Stimulated activated CD4-positive, alpha-beta T cell treated with anti-CD3 and anti-CD28 coated beads, Interleukin-1b, Interleukin-23, amount 100 ng/mL, for 4 hours (primary cell): ENCODE measurements at regions not wholly inside any gene's neighbourhood (a gene's known extent, or its start where the extent isn't known, plus 50 kb on each side); places are given as distances from the start of the nearest gene placed in this dataset.

ENCODE experiments used
- DNase-seq, 2 donors: peaks; one replicate each; pipeline ENCODE4 v3.0.0-alpha.2; 2020; ENCODE audit warnings: low read depth in 2 of 2

DNA sequence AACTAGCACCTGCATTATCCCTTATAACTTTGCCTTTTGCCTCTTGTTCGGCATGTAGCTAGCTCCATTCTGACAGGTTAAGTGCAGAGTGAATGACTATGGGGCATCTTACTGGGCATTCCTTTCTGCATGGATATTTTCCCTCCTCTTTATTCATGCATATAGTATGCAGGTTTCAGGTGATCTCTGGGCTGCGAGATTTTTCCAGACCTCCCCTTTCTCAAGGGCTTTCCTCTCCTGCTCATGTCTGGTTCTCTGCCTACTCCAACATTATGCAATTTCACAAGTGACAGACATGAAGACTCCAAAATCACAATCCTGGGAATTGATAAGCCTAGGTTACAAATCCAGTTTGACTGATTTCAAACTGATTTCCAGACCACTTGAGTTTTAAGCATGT lies 503.8 kb downstream of the NXPH1 start:
- DNase-seq = no peak

DNA sequence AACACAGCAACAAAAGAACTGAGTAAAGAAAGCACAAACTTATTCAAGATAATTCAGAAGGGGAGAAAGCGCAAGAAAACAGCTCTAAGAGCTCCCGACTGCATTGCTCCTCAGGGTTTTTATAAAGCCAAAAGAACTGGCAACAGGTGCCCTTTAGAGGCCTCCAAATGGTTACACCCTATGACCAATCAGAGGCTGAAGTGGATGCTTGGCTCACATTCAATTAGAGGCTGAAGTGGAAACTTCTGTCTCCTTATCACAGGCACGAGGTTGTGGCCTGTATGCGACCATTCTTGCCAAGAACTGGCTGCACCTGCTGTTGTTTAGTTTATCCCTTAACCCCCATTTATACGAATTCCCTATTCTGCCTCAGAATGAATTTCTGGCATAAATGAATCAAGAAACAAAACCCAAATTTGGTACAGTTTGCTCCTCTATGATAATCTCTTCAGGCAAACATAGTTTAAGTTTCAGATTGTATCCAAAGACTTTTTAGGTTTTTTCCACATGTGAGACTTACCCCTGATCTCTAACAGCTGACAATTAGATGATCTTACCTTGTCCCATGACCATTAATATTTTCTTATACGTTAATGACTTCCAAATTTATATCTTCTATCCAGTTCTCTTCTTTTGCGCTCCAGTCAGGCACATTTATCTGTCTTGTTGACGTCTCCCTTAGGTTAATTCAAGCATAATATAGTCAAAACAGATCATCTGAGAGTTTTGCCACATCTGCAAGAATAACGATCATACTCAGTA lies 504.8 kb downstream of the NXPH1 start:
- no peak for DNase-seq

DNA sequence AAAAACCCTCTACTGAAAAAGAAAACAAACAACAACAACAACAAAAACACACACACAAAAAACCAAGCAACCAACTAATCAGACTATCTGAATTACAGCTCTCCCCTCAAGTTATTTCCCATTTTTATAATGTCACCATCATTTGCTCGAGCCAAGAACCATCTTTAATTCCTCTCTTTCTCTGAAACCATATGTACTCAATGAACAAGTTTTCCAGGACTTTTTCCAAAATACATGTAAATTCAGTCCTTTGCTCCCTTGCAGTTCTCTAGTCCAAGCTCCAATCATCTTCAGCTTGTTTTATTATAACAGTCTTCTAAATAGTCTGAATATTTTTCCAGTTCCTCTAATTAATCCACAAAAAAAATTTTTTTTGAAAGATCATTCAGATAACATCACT lies 506.0 kb downstream of the NXPH1 start:
- no peak for DNase-seq

DNA sequence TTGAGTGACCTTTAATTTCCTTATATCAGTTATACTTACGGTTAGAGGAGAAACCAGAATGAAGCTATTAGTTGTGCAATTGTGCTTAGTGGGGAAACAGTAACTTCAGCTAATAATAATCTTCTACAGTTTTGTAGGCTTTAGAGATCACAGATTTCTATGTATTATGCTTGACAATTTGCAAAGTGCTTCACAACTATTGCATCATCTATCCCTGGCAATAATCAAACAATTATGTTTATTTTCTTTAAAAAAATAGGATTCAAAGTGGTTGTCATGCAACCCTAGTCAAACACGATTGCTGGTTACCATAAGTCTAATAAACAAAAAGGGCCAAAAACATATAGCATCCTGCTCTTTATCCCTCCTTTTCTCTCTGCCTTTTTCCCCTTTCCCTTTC lies 530.3 kb downstream of the NXPH1 start:
- no peak for DNase-seq

DNA sequence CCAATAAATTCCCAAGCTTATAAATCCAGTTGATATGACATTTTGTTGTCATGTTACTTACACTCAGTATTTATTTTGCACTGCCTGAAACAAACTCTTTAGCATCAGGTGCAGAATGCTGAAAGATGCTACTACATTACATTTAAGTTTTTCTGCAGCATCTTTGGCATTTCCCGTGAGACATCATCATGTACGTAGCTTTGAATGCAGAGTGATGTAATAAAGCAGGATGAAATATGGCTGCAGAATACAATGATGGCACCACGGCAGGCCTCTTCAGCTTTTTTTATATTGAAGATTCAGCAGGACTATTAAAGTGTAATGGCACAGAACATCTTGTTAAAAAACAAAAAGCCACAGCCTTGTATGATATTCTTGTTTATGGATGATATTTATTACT lies 531.8 kb downstream of the NXPH1 start:
- no peak for DNase-seq

DNA sequence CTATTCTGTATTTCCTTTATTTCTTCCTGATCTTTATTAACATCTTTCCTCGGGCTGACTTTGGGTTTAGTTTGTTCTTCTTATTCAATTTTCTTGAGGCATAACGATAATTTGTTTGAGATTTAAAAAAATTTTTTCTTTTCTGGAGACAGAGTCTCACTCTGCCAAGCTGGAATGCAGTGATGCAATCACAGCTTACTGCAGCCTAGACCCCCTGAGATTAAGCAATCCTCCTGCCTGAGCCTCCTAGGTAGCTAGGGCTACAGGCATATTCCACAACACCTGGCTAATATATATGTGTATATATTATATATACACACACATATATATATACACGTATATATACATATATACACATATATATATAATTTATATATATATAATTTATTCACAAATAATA lies 540.2 kb downstream of the NXPH1 start:
- no peak for DNase-seq

DNA sequence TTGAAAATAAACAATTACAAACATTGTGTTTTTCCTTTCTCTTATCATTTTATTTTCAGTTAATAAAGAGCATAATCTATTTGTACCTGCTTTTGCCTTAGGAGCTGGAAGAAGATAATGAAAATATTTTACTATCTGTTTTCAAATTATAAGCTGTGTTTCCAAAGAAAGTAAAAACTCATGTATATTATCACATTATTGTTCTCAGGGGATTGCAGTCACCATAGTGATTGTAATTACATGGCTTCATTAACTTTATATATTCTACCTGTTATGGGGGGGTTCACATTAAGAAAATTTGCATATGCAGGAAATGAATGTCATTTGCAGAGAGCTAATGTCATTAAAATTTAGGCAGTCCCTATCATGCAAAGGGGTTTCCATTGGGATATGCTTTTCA lies 542.3 kb downstream of the NXPH1 start:
- no peak for DNase-seq

DNA sequence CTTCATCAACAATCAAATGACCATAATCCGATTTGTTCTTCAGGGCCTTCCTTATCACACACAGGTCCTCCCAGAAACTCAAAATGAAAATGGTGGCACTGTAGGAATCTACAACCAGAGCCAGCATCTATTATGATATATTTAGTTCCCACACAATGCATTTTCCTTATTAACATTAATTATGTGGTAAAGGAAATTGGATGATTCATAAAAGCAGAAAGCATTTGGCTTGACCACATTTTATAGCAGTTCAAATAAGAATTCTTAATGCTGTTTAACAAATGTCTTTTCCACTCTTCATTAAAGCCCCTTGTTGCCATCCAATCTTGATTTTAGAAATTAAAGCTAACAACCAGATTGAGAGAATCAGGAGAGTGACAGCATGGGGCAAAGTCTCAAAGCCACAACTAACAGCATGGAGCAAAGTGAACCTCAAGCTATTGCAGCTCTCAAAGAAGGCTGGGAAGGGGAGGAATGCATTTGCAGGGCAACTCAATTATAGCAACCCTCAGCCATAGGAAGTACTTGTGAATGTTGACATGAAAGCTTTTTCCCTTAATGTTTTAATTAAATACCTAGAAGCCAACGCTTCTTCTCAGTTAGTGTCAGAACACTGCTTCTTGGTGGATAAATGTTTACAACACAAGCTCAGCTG lies 549.1 kb downstream of the NXPH1 start:
- DNase-seq = no peak

DNA sequence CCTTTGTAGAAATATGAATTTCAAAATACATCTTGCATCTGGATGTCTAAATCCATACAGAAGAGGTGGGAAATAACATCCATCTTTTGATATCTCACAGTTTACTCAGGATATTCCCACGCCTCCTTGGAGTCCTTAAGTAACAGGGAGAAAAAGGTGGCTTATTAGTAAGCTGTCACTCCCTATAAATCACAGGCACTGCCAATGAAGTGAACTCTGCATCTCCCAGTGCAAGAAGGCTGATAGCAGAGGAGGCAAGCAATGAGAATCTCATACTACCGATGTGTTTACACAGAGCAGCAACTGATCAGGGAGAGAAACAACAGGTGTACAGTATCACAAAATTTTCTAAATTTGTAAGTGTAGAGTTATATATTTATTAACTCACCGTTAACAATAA lies 551.8 kb downstream of the NXPH1 start:
- no peak for DNase-seq

DNA sequence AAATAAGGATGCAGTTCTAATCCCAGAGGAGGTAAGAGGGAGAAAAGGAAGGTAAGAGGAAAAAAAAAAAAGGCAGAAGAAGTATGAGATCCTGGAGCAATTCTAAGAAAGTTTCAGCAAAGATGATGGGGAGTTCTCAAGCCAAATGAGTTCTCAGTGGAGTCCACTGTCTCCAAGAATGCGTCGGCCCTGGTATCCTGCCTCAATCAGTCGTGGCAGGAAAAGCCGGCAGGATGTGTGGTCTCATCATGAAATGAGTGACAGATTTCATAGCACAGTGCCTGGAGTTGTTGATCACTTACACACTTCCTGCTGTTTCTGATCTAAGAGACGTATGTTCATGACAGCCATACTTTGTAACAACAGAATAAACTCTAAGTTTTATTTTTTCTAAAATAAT lies 554.9 kb downstream of the NXPH1 start:
- no peak for DNase-seq

DNA sequence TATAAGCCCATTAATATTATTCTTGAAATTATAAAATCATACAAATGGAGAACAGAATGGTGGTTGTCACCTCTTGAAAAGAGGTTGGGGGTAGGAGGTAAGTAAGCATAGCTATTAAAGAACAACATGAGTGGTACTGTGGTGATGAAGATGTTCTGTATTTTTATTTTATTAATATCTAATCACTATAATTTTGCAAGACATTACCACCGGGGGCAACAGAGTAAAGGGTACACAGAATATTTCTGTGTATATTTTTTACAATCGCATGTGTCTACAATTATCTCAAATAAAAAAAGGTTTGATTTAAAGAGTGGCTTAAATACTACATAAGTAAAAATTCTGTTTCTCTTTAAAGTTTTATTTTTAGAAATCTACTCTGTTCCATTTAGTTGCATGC lies 557.8 kb downstream of the NXPH1 start:
- no peak for DNase-seq

DNA sequence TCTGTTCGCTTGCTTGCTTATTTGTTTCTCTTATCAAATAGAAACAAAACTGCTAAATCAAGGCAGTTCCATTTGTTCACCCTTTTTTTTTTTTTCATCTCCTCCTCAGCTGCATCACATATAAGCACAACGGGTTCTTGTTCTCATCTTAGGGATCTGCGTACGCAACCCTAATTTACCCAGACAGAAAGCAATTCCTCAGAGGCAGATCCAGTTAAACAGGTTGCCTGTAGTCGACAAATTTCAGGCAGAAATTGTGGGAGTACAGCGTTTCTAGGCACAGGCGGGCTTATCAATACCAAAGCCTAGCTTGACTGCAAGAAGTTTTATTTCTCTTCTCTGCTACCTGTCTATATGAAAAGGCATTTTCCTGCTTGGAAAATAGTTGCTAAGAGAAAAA lies 565.4 kb downstream of the NXPH1 start:
- no peak for DNase-seq

DNA sequence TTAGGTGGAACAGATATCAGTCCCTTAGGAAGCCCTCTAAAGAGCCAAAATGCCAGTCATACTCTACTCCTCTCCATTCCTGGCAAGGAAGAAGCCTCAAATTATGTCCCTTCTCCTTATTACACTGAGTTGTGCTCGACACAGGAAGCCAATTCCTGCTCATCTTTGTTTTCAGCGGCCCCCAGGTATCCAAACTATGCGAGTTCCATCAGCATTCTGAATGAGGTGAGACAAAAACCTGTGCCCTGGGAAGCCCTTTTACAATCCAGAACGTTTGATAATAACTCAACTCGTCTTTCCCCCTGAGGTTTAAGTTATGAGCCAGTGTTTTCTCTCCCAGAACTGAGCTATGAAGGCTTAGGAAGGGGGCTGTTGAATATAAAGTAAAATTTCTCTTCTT lies 580.5 kb downstream of the NXPH1 start:
- DNase-seq = no peak

DNA sequence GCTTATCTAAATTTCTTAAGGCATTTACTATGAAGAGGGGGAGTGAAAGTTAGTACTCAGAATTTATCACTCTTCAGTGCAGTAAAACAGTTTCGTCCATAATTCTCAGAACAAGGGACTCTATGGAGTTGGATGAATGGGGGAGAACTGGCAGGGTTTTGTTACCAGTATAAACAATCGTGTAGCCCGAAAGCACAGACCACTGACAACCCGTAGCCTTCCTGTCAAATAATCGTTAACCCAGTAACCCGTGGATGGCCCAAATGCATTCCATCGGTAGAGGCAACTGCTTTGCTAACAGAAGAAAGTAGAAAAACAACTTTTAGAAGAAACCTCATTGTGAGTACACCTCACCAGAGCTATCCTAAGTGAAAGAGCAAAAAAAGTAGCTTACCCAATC lies 583.9 kb downstream of the NXPH1 start:
- no peak for DNase-seq

DNA sequence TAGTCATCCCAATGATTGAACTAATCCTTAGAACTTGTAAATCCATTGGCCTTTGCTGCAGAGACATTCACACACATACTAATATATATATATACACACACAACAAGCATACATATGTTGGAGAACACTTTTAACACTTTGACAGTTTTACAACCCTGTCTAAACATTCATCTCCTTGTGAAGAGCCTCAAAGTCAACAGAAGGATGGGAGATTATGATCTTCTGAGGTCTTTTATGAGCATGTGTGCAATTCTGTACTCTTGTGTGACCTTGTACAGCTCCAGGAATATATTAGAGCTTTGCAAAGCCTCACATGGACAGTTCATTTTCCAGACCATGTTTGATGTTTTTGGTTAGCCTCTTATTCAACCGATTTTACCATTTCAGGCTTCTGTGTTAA lies 589.0 kb downstream of the NXPH1 start:
- no peak for DNase-seq

DNA sequence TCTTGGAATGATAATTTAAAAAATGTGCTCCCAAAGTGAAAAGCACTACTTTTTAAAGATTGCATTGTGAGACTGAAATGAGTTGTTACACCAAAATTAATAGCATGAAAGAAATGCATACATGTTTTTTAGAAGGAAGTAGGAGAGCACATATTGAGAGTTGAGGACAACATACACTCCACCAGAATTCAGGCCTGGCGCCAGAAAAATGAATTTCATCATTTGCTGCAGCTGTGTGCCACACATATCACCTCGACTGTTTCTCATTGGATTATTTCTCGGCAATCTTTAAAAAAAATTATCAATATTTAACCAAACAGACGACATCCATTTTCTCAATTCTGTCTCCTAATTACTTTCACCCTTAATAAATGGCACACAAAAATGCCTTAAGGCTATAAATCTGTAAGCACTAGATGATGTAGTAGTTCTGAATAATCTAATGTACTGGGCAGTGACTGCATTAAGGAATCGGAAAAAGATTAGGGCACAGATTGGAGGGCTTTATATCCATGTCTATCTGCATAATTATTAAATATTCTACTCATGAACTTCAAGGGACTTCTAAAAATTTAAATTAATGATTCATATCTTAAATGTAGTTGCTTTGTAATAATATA lies 590.4 kb downstream of the NXPH1 start:
- DNase-seq = no peak

DNA sequence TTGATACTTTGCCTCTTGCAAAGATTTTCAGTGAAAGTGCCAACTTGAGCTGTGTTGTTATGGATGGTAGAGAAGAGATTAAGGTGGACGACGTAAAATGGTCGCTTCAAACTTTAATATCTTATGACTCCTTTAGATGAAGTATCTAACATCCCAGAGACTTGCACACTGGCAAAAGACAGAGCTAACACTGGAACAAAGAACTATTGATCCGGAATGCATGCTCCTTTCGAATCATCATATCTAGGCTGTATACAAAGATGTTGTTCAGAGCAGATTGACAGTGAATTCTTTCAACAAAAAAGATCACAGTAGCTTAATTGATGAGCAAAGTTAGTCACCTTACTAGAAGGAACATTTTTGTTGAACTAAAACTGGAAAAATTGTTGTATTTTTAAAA lies 592.7 kb downstream of the NXPH1 start:
- DNase-seq = no peak

DNA sequence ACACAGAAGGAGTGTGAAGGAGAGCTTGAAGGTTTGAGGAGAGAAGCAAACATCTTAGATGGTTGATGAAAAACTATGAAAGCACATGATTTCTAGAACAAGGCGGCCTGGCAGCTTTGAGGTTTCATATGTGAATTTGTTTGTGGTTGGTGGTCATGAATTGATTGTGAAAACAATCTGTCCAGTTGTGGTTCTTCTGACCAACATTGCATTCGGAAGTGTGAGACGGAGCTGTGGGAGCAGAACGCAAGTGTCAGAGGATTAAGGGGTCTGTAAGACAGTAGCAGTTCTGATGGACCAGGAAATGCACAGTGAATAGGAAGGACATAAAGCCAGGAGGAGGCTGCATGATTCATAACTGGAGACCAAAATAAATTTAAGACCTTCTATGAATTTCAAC lies 594.6 kb downstream of the NXPH1 start:
- no peak for DNase-seq

DNA sequence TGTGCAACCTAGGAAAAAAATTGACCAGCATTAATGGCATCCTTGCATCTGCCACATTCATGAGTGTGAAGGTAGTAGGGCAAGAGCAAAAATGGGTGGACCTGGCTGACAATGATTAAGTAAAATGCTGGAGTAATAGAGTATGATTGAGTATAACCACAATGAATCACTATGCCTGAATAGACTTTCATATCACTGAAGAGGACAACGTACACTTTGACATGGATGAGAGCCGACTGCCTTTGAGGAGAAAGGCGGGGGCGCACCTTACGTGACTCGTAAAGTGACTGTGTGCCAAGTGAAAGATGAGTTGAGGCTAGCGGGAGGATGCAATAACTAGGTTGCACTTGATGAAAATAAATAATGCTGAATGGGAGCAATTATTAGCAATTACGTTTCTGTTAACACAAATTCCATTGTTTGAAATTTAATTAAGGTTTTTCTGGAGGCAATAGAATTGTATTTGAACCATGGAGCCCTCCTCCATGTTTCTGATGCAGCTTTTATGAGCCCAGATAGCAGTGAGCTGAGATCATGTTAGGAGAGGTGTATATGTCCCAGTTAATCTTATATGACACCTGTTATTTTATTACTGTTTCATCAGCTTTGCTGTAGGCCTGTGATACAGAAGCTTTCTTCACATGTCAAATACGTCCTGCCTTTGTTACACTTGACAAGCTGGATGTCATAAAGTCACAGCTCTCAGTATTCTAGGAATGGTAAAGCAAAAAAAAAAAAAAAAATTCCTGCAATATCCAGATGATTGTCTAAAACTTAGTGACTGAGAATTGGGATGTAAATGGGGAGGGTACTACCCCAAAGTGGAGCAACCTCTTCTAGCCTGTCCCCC lies 596.5 kb downstream of the NXPH1 start:
- DNase-seq = no peak

DNA sequence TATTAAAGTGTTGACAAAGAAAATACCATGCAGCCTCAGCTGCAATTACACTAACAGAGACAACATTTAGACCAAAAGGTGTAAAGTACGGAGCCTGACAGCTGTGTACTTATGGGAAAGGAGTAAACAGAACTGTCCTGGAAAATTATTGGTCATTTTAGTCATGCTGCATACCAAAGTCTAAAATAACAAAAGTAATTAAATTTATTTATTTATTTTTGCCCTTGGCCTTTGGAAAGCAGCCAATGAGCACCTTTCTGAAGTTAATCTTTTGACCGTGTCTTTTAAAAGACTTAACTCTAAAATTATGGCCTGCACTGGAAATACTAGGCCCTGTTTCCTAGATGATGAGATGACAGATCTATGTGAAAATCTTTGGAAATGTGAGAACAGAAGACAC lies 597.6 kb downstream of the NXPH1 start:
- no peak for DNase-seq

DNA sequence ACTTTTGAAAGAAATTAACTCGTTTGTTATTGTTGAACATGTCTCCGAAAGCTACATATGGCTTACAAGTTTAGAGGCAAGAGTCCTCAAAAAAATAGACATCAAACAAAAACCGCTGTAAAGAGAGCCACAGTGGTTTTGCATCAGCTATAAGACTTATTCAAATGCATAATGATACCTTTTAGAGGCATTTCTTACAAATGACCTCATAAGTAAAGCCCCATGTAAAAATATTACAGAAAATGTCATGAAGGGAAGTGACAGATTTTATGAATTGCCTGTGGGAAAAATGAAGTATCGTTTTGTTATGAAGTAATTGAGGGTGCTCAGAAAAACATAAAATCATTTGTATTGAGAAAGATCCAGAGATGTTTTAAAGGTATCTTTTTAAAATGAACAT lies 598.0 kb downstream of the NXPH1 start:
- no peak for DNase-seq

DNA sequence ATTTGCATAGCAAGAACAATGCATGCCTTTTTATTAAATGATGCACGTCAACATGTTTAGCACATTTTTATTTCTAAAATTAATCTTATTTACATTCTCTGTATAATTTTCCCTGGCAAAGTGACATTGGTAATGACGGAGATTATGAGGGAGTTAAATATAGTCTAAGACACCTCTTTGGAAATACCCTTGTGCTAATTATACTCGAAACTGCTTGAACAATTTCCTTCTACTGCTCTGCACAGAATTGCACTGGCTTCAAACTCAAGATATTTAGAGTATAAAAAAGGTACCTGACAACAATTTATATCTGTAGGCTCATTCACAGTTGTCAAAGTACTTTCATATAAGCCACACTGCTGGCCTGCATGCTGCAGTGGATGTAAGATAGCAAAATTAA lies 602.7 kb downstream of the NXPH1 start:
- no peak for DNase-seq
